HepG2 (cell line): ENCODE measurements at regions not wholly inside any gene's neighbourhood (a gene's known extent, or its start where the extent isn't known, plus 50 kb on each side); places are given as distances from the start of the nearest gene placed in this dataset.

ENCODE experiments used
- ATF7 ChIP-seq, 2 experiments: fragments of 450-650 bp in 1 of 2; sonication (generic) in 1 of 2; formaldehyde crosslinking in 1 of 2; IDR thresholded peaks; 2 replicates each; pipeline versions ENCODE4 v1.4.0 to v1.6.1; 2016 to 2020; ENCODE audit warnings: antibody characterized with exemption in 1 of 2, mild to moderate bottlenecking in 1 of 2, missing genetic modification reagents in 1 of 2
- NCOA2 ChIP-seq: sonication (generic); formaldehyde crosslinking; IDR thresholded peaks from 2 replicates; pipeline ENCODE4 v1.8.0; 2022; ENCODE audit warnings: inconsistent platforms
- RFXANK ChIP-seq: IDR thresholded peaks from 2 replicates; pipeline ENCODE4 v1.6.1; 2016
- SAP130 ChIP-seq: IDR thresholded peaks from 2 replicates; pipeline ENCODE4 v1.6.1; 2016; ENCODE audit warnings: low read depth
- SRSF1 ChIP-seq: fragments of 200-400 bp; formaldehyde crosslinking; optimal IDR thresholded peaks from 2 replicates; pipeline ENCODE3; 2017; ENCODE audit warnings: mild to moderate bottlenecking, low read depth, low read length, moderate library complexity
- ZNF460 ChIP-seq: sonication (generic); formaldehyde crosslinking; IDR thresholded peaks from 2 replicates; pipeline ENCODE4 v1.5.1; 2020; ENCODE audit warnings: missing genetic modification reagents, mild to moderate bottlenecking, borderline replicate concordance
- ZNF557 ChIP-seq: sonication (generic); formaldehyde crosslinking; IDR thresholded peaks from 2 replicates; pipeline ENCODE4 v1.4.0; 2020; ENCODE audit warnings: missing genetic modification reagents
- ZNF629 ChIP-seq: sonication (generic); formaldehyde crosslinking; conservative IDR thresholded peaks from 2 replicates; pipeline ENCODE4 v1.5.0; 2020; ENCODE audit warnings: missing genetic modification reagents
- ZNF652 ChIP-seq: IDR thresholded peaks from 2 replicates; pipeline ENCODE4 v1.6.1; 2016; ENCODE audit warnings: low read depth, borderline replicate concordance
- ZNF839 ChIP-seq: sonication (generic); formaldehyde crosslinking; IDR thresholded peaks from 2 replicates; pipeline ENCODE4 v1.4.0; 2020; ENCODE audit warnings: missing genetic modification reagents, mild to moderate bottlenecking, borderline replicate concordance
- TF ChIP-seq, protein P1 (sequence below): sonication (generic); formaldehyde crosslinking; IDR thresholded peaks from 2 replicates; pipeline ENCODE4 v1.8.1; 2023; ENCODE audit warnings: mild to moderate bottlenecking, missing genetic modification reagents
- TF ChIP-seq, protein P2 (sequence below): sonication (generic); formaldehyde crosslinking; IDR thresholded peaks from 2 replicates; pipeline ENCODE4 v1.4.0; 2020; ENCODE audit warnings: missing genetic modification reagents
- TF ChIP-seq, protein P3 (sequence below): sonication (generic); formaldehyde crosslinking; IDR thresholded peaks from 2 replicates; pipeline ENCODE4 v1.4.0; 2020; ENCODE audit warnings: mild to moderate bottlenecking, missing genetic modification reagents

DNA sequence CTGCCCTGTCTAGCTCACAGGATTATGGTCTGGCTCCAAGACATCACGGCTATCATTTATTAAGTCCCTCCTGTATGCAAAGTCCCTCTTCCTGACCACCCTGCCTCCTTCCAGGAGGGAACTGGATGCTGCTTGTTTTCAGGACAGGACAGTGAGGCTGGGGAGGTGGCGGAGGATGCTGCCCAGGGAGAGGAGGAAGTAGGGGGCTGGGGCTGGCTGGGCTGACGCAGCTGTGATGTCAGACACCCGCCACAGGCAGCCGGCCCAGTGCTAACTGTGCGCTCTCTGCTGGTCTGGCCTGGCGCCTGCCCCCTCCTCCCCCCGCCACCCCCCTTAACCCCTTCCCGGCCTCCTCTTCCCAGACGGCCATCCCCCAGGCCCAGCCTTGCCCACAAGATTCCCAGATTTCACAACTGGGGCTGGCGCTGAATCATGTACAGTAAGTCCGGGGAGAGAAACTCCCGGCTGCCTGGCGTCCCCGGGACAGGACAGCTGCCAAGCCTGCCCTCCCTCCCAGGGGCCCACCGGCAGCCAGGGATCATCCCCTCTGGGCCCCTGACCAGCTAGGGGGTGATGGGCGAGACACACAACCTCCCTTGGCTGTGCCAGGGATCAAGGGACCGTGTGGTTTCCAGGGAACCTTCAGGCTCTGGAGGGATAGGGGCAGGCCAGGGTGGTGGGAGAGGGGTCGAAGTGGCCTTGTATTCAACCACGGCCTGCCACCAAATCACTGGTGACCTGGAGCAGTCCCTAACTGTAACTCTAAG is 118.1 kb downstream of the CEBPB start (continued):
- peak; percentile 74 for TF ChIP-seq SAP130 (CRISPR knock-in tag)
- TF ChIP-seq ATF7 (IDR thresholded peaks at IDR 0.05): no peak
- peak; percentile 62 for TF ChIP-seq ATF7 (CRISPR knock-in tag; IDR thresholded peaks at IDR 0.05)
- peak; percentile 84 for TF ChIP-seq SRSF1
- TF ChIP-seq NCOA2 (CRISPR knock-in tag): peak; percentile 75
- TF ChIP-seq RFXANK (CRISPR knock-in tag): peak; percentile 59; the same call in 1 of the 2 replicates
- no peak; the same call in 1 of the 2 replicates for TF ChIP-seq ZNF460
- TF ChIP-seq, protein P1, sequence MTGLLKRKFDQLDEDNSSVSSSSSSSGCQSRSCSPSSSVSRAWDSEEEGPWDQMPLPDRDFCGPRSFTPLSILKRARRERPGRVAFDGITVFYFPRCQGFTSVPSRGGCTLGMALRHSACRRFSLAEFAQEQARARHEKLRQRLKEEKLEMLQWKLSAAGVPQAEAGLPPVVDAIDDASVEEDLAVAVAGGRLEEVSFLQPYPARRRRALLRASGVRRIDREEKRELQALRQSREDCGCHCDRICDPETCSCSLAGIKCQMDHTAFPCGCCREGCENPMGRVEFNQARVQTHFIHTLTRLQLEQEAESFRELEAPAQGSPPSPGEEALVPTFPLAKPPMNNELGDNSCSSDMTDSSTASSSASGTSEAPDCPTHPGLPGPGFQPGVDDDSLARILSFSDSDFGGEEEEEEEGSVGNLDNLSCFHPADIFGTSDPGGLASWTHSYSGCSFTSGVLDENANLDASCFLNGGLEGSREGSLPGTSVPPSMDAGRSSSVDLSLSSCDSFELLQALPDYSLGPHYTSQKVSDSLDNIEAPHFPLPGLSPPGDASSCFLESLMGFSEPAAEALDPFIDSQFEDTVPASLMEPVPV (CRISPR knock-in tag): peak; percentile 68; the same call in 1 of the 2 replicates
- peak; percentile 95 for TF ChIP-seq ZNF652
- TF ChIP-seq ZNF839 (CRISPR knock-in tag): peak; percentile 67; the same call in 1 of the 2 replicates
- TF ChIP-seq, protein P2, sequence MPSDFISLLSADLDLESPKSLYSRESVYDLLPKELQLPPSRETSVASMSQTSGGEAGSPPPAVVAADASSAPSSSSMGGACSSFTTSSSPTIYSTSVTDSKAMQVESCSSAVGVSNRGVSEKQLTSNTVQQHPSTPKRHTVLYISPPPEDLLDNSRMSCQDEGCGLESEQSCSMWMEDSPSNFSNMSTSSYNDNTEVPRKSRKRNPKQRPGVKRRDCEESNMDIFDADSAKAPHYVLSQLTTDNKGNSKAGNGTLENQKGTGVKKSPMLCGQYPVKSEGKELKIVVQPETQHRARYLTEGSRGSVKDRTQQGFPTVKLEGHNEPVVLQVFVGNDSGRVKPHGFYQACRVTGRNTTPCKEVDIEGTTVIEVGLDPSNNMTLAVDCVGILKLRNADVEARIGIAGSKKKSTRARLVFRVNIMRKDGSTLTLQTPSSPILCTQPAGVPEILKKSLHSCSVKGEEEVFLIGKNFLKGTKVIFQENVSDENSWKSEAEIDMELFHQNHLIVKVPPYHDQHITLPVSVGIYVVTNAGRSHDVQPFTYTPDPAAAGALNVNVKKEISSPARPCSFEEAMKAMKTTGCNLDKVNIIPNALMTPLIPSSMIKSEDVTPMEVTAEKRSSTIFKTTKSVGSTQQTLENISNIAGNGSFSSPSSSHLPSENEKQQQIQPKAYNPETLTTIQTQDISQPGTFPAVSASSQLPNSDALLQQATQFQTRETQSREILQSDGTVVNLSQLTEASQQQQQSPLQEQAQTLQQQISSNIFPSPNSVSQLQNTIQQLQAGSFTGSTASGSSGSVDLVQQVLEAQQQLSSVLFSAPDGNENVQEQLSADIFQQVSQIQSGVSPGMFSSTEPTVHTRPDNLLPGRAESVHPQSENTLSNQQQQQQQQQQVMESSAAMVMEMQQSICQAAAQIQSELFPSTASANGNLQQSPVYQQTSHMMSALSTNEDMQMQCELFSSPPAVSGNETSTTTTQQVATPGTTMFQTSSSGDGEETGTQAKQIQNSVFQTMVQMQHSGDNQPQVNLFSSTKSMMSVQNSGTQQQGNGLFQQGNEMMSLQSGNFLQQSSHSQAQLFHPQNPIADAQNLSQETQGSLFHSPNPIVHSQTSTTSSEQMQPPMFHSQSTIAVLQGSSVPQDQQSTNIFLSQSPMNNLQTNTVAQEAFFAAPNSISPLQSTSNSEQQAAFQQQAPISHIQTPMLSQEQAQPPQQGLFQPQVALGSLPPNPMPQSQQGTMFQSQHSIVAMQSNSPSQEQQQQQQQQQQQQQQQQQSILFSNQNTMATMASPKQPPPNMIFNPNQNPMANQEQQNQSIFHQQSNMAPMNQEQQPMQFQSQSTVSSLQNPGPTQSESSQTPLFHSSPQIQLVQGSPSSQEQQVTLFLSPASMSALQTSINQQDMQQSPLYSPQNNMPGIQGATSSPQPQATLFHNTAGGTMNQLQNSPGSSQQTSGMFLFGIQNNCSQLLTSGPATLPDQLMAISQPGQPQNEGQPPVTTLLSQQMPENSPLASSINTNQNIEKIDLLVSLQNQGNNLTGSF (CRISPR knock-in tag): no peak
- no peak for TF ChIP-seq ZNF557 (CRISPR knock-in tag)
- no peak; the same call in 1 of the 2 replicates for TF ChIP-seq ZNF629 (CRISPR knock-in tag)
- TF ChIP-seq, protein P3, sequence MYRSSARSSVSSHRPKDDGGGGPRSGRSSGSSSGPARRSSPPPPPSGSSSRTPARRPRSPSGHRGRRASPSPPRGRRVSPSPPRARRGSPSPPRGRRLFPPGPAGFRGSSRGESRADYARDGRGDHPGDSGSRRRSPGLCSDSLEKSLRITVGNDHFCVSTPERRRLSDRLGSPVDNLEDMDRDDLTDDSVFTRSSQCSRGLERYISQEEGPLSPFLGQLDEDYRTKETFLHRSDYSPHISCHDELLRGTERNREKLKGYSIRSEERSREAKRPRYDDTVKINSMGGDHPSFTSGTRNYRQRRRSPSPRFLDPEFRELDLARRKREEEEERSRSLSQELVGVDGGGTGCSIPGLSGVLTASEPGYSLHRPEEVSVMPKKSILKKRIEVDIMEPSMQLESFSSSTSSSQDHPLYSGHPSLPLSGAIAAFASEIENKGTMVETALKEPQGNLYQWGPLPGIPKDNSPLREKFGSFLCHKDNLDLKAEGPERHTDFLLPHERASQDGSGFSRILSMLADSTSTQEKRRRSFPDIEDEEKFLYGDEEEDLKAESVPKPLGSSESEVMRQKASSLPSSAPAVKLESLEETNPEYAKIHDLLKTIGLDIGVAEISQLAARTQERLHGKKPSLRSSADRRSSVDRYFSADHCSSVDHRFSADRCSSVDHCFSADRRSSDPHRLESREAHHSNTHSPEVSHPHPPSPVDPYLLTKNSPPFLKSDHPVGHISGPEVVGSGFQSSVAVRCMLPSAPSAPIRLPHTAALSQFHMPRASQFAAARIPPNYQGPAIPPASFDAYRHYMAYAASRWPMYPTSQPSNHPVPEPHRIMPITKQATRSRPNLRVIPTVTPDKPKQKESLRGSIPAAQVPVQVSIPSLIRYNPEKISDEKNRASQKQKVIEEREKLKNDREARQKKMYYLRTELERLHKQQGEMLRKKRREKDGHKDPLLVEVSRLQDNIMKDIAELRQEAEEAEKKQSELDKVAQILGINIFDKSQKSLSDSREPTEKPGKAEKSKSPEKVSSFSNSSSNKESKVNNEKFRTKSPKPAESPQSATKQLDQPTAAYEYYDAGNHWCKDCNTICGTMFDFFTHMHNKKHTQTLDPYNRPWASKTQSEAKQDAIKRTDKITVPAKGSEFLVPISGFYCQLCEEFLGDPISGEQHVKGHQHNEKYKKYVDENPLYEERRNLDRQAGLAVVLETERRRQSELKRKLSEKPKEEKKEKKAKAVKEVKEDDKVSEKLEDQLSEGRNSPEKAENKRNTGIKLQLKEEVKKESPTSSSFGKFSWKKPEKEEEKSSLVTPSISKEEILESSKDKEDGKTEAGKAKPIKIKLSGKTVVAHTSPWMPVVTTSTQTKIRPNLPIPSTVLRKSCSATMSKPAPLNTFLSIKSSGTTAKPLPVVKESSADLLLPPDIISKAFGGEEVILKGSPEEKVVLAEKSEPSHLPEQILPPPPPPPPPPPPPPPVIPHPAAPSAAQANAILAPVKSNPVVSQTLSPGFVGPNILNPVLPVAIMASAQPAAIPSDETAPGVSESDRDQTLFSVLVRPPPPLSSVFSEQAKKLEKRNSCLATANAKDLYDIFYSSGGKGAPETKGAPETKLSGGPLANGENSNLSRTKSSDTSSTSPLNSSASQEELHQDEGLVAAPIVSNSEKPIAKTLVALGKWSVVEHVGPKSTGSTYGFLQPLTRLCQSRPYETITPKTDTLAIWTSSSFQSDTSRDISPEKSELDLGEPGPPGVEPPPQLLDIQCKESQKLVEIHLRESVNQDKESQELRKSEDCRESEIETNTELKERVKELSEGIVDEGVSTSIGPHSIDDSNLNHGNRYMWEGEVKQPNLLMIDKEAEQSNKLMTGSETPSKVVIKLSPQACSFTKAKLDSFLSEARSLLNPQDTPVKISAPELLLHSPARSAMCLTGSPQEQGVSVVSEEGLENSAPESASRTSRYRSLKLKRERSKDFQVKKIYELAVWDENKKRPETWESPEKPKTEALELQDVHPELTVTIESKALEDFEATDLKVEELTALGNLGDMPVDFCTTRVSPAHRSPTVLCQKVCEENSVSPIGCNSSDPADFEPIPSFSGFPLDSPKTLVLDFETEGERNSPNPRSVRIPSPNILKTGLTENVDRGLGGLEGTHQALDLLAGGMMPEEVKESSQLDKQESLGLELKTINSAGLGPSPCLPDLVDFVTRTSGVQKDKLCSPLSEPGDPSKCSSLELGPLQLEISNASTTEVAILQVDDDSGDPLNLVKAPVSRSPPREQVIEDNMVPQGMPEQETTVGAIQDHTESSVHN (CRISPR knock-in tag): no peak
